ENCODE measurements at regions not wholly inside any gene's neighbourhood (a gene's known extent, or its start where the extent isn't known, plus 50 kb on each side); places are given as distances from the start of the nearest gene placed in this dataset.

GRCh38 chr2:165033402-165033801 is 78.1 kb upstream of the SLC38A11 start:
- no peak for TF ChIP-seq CTCF (IDR thresholded peaks at IDR 0.05)
- no peak overlapping the region for H3K9ac ChIP-seq (ENCODE audit: insufficient read depth, low read length, poor library complexity, severe bottlenecking)

GRCh38 chr2:165032559-165032958 is 77.2 kb upstream of the SLC38A11 start:
- H3K27me3 ChIP-seq (ENCODE audit: control insufficient read depth in 2 of 2, insufficient read depth in 2 of 2, low read length in 2 of 2) = no peaks in the 10 kb centered on the region
- peaks cover 0 to 2% (median 0%) of the 10 kb centered on the region in 7 donors for H3K9me3 Mint-ChIP-seq
- no peaks in the 10 kb centered on the region for H3K4me1 ChIP-seq (ENCODE audit: control insufficient read depth in 1 of 2, insufficient read depth in 2 of 2, low read length in 2 of 2)
- H3K4me2 ChIP-seq (replicated peaks; ENCODE audit: extremely low read depth, low read length, poor library complexity, severe bottlenecking) = no peak overlapping the region
- no peaks in the 10 kb centered on the region for H3K36me3 ChIP-seq (replicated peaks in 1 of 2; ENCODE audit: control insufficient read depth in 1 of 2, insufficient read depth in 2 of 2, low read length in 2 of 2)
- H3K4me3 Mint-ChIP-seq = no peak overlapping the region
- no peaks in the 10 kb centered on the region for H3K4me1 Mint-ChIP-seq
- no peak overlapping the region for H3K4me3 ChIP-seq (replicated peaks in 1 of 3; ENCODE audit: low read depth in 2 of 3, low read length in 3 of 3)
- intact Hi-C loops (cut with micrococcal nuclease) = no loop called here
- no peaks in the 10 kb centered on the region for H3K36me3 Mint-ChIP-seq
- no peak for DNase-seq
- WGBS (ENCODE audit: insufficient coverage) = 100% methylated on average over 1 of the region's 2 CpGs
- no peaks in the 10 kb centered on the region for H3K9me3 ChIP-seq (replicated peaks in 1 of 2; ENCODE audit: control insufficient read depth in 1 of 2, insufficient read depth in 1 of 2, low read length in 2 of 2)
- no peaks in the 10 kb centered on the region for H4K20me1 ChIP-seq (ENCODE audit: insufficient read depth, low read length)
- no peaks in the 10 kb centered on the region for H3K79me2 ChIP-seq (ENCODE audit: insufficient read depth, low read length)
- no peak overlapping the region for H3K27ac Mint-ChIP-seq
- no peak for TF ChIP-seq CTCF (IDR thresholded peaks at IDR 0.05)
- H2AFZ ChIP-seq (ENCODE audit: insufficient read depth, low read depth, low read length, poor library complexity, severe bottlenecking) = no peak overlapping the region
- H3K9ac ChIP-seq (ENCODE audit: insufficient read depth, low read length, poor library complexity, severe bottlenecking) = no peak overlapping the region
- peaks cover 0 to 2% (median 0%) of the 10 kb centered on the region in 3 donors for H3K27me3 Mint-ChIP-seq (ENCODE audit: low read depth in 3 of 3)
- H3K27ac ChIP-seq (ENCODE audit: low read depth in 1 of 2, low read length in 2 of 2) = no peak overlapping the region

More at GRCh38 chr2:165033402-165033801, 78.1 kb upstream of the SLC38A11 start:
- H3K9me3 Mint-ChIP-seq = peaks cover 0 to 3% (median 0%) of the 10 kb centered on the region in 7 donors
- Histone ChIP-seq H3K4me1 (ENCODE audit: control insufficient read depth in 1 of 2, insufficient read depth in 2 of 2, low read length in 2 of 2) (no peaks in the 10 kb centered on the region), H4K20me1 (ENCODE audit: insufficient read depth, low read length) (no peaks in the 10 kb centered on the region), H3K27ac (ENCODE audit: low read depth in 1 of 2, low read length in 2 of 2) (no peak overlapping the region), H2AFZ (ENCODE audit: insufficient read depth, low read depth, low read length, poor library complexity, severe bottlenecking) (no peak overlapping the region), H3K79me2 (ENCODE audit: insufficient read depth, low read length) (no peaks in the 10 kb centered on the region), H3K36me3 (replicated peaks in 1 of 2; ENCODE audit: control insufficient read depth in 1 of 2, insufficient read depth in 2 of 2, low read length in 2 of 2) (no peaks in the 10 kb centered on the region), H3K4me2 (replicated peaks; ENCODE audit: extremely low read depth, low read length, poor library complexity, severe bottlenecking) (no peak overlapping the region), H3K27me3 (ENCODE audit: control insufficient read depth in 2 of 2, insufficient read depth in 2 of 2, low read length in 2 of 2) (no peaks in the 10 kb centered on the region), H3K4me3 (replicated peaks in 1 of 3; ENCODE audit: low read depth in 2 of 3, low read length in 3 of 3) (no peak overlapping the region), H3K9me3 (replicated peaks in 1 of 2; ENCODE audit: control insufficient read depth in 1 of 2, insufficient read depth in 1 of 2, low read length in 2 of 2) (no peaks in the 10 kb centered on the region)
- no peak overlapping the region for H3K27ac Mint-ChIP-seq
- DNase-seq = no peak
- intact Hi-C loops (cut with micrococcal nuclease) = no loop called here
- H3K4me1 Mint-ChIP-seq = no peaks in the 10 kb centered on the region
- WGBS (ENCODE audit: insufficient coverage) = no CpG with 5 or more reads among the region's 2 CpGs
- no peak overlapping the region for H3K4me3 Mint-ChIP-seq
- no peaks in the 10 kb centered on the region for H3K36me3 Mint-ChIP-seq
- peaks cover 0 to 2% (median 0%) of the 10 kb centered on the region in 3 donors for H3K27me3 Mint-ChIP-seq (ENCODE audit: low read depth in 3 of 3)
